SK-N-SH treated with all-trans-retinoic acid at 6 μM for 48 hours (cell line): ENCODE measurements at regions not wholly inside any gene's neighbourhood (a gene's known extent, or its start where the extent isn't known, plus 50 kb on each side); places are given as distances from the start of the nearest gene placed in this dataset.

Experiments used
- ATAC-seq: fragments of 200-7000 bp; cut with Tn5 transposase; 3 replicates; pipeline ENCODE4 v1.9.1; 2020; ENCODE audit warnings: mild to moderate bottlenecking, moderate library complexity
- ARNTL ChIP-seq: fragments of 450-650 bp; formaldehyde crosslinking; IDR thresholded peaks from 2 replicates; pipeline ENCODE4 v1.5.0; 2020; ENCODE audit warnings: low read depth, mild to moderate bottlenecking, moderate library complexity, borderline replicate concordance
- BACH2 ChIP-seq: fragments of 250-450 bp; sonication (Bioruptor Pico); IDR thresholded peaks from 2 replicates; pipeline ENCODE4 v1.9.0; 2021; ENCODE audit warnings: mild to moderate bottlenecking, borderline replicate concordance
- CSDC2 ChIP-seq: fragments of 250-450 bp; sonication (Bioruptor Pico); IDR thresholded peaks from 2 replicates; pipeline ENCODE4 v1.5.0; 2020; ENCODE audit warnings: mild to moderate bottlenecking, moderate library complexity
- CSRNP3 ChIP-seq: fragments of 250-450 bp; sonication (Bioruptor Pico); IDR thresholded peaks from 2 replicates; pipeline ENCODE4 v1.5.1; 2021; ENCODE audit warnings: mild to moderate bottlenecking, moderate library complexity
- GLIS3 ChIP-seq: fragments of 250-450 bp; sonication (Bioruptor Pico); IDR thresholded peaks from 2 replicates; pipeline ENCODE4 v1.5.0; 2020; ENCODE audit warnings: mild to moderate bottlenecking, moderate library complexity
- ISL1 ChIP-seq: fragments of 250-450 bp; sonication (Bioruptor Pico); IDR thresholded peaks from 2 replicates; pipeline ENCODE4 v2.1.2; 2022; ENCODE audit warnings: mild to moderate bottlenecking, moderate library complexity
- OSR1 ChIP-seq: fragments of 250-450 bp; sonication (Bioruptor Pico); IDR thresholded peaks from 2 replicates; pipeline ENCODE4 v1.8.0; 2022; ENCODE audit warnings: moderate library complexity, mild to moderate bottlenecking, inconsistent platforms
- PATZ1 ChIP-seq: fragments of 250-450 bp; sonication (Bioruptor Pico); IDR thresholded peaks from 2 replicates; pipeline ENCODE4 v1.8.0; 2020; ENCODE audit warnings: mild to moderate bottlenecking, moderate library complexity, borderline replicate concordance
- POU6F1 ChIP-seq: fragments of 250-450 bp; sonication (Bioruptor Pico); IDR thresholded peaks from 2 replicates; pipeline ENCODE4 v1.8.0; 2021; ENCODE audit warnings: low read depth, mild to moderate bottlenecking, moderate library complexity, borderline replicate concordance
- RARB ChIP-seq: fragments of 250-450 bp; sonication (Bioruptor Pico); IDR thresholded peaks from 2 replicates; pipeline ENCODE4 v1.8.0; 2021; ENCODE audit warnings: mild to moderate bottlenecking, moderate library complexity
- SNAI2 ChIP-seq: fragments of 250-450 bp; sonication (Bioruptor Pico); IDR thresholded peaks from 2 replicates; pipeline ENCODE4 v1.5.0; 2020; ENCODE audit warnings: mild to moderate bottlenecking, moderate library complexity
- TCF4 ChIP-seq: fragments of 250-450 bp; sonication (Bioruptor Pico); IDR thresholded peaks from 2 replicates; pipeline ENCODE4 v1.8.0; 2021; ENCODE audit warnings: mild to moderate bottlenecking, moderate library complexity, borderline replicate concordance
- TOX ChIP-seq: fragments of 250-450 bp; sonication (Bioruptor Pico); IDR thresholded peaks from 2 replicates; pipeline ENCODE4 v1.8.0; 2021; ENCODE audit warnings: mild to moderate bottlenecking, moderate library complexity, borderline replicate concordance
- ZC3H10 ChIP-seq: fragments of 250-450 bp; sonication (Bioruptor Pico); IDR thresholded peaks from 2 replicates; pipeline ENCODE4 v1.5.1; 2021; ENCODE audit warnings: mild to moderate bottlenecking, moderate library complexity
- ZFP3 ChIP-seq: fragments of 250-450 bp; sonication (Bioruptor Pico); IDR thresholded peaks from 2 replicates; pipeline ENCODE4 v1.5.0; 2020; ENCODE audit warnings: mild to moderate bottlenecking, moderate library complexity
- ZFP30 ChIP-seq: fragments of 450-650 bp; formaldehyde crosslinking; IDR thresholded peaks from 2 replicates; pipeline ENCODE4 v1.5.0; 2022; ENCODE audit warnings: mild to moderate bottlenecking, moderate library complexity
- ZNF565 ChIP-seq: fragments of 450-650 bp; formaldehyde crosslinking; conservative IDR thresholded peaks from 2 replicates; pipeline ENCODE4 v1.5.0; 2020; ENCODE audit warnings: low read depth, mild to moderate bottlenecking, moderate library complexity
- ZNF70 ChIP-seq: fragments of 450-650 bp; formaldehyde crosslinking; IDR thresholded peaks from 2 replicates; pipeline ENCODE4 v1.5.0; 2020; ENCODE audit warnings: mild to moderate bottlenecking, moderate library complexity
- ZNF8 ChIP-seq: fragments of 450-650 bp; formaldehyde crosslinking; IDR thresholded peaks from 2 replicates; pipeline ENCODE4 v1.5.0; 2020; ENCODE audit warnings: mild to moderate bottlenecking, moderate library complexity
- TF ChIP-seq, protein P1 (sequence below): fragments of 250-450 bp; sonication (Bioruptor Pico); IDR thresholded peaks from 2 replicates; pipeline ENCODE4 v1.5.0; 2020; ENCODE audit warnings: mild to moderate bottlenecking, moderate library complexity
- TF ChIP-seq, protein P2 (sequence below): fragments of 250-450 bp; sonication (Bioruptor Pico); IDR thresholded peaks from 2 replicates; pipeline ENCODE4 v1.5.1; 2020; ENCODE audit warnings: low read depth, mild to moderate bottlenecking, moderate library complexity

DNA sequence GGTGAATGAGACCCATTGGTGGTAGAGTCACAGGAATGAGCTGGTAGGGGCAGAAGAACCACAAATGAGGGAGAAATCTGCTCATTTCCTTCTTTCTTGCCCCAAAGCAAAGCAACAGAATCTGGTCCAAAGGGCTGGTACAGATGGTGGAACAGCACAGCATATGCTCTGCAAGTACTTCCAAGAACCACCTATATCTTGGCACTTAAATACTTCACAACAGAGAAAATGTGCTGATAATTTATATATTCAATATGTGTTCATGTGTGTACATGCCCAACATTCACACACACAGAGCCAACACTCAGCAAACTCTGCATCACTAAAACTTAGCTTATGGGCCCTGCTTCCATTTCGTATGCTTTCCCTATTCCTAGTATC, 884.4 kb upstream of the KLHL29 start:
- TF ChIP-seq POU6F1 (CRISPR knock-in tag) (no peak), CSDC2 (no peak), ZFP3 (no peak), ZNF8 (CRISPR knock-in tag) (no peak), ISL1 (no peak), BACH2 (CRISPR knock-in tag) (no peak), ZNF70 (CRISPR knock-in tag) (no peak), RARB (no peak), CSRNP3 (CRISPR knock-in tag) (no peak), PATZ1 (no peak), ZC3H10 (CRISPR knock-in tag) (no peak), ARNTL (CRISPR knock-in tag) (no peak), TCF4 (CRISPR knock-in tag) (no peak), OSR1 (CRISPR knock-in tag) (no peak), ZFP30 (no peak), SNAI2 (CRISPR knock-in tag) (no peak), ZNF565 (CRISPR knock-in tag) (no peak), TOX (CRISPR knock-in tag) (no peak), GLIS3 (CRISPR knock-in tag) (no peak)
- TF ChIP-seq, protein P1, sequence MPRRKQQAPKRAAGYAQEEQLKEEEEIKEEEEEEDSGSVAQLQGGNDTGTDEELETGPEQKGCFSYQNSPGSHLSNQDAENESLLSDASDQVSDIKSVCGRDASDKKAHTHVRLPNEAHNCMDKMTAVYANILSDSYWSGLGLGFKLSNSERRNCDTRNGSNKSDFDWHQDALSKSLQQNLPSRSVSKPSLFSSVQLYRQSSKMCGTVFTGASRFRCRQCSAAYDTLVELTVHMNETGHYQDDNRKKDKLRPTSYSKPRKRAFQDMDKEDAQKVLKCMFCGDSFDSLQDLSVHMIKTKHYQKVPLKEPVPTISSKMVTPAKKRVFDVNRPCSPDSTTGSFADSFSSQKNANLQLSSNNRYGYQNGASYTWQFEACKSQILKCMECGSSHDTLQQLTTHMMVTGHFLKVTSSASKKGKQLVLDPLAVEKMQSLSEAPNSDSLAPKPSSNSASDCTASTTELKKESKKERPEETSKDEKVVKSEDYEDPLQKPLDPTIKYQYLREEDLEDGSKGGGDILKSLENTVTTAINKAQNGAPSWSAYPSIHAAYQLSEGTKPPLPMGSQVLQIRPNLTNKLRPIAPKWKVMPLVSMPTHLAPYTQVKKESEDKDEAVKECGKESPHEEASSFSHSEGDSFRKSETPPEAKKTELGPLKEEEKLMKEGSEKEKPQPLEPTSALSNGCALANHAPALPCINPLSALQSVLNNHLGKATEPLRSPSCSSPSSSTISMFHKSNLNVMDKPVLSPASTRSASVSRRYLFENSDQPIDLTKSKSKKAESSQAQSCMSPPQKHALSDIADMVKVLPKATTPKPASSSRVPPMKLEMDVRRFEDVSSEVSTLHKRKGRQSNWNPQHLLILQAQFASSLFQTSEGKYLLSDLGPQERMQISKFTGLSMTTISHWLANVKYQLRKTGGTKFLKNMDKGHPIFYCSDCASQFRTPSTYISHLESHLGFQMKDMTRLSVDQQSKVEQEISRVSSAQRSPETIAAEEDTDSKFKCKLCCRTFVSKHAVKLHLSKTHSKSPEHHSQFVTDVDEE (CRISPR knock-in tag), result no peak
- ATAC-seq, result no peak

- no peak for TF ChIP-seq PATZ1
- TF ChIP-seq ISL1, result no peak
- TF ChIP-seq OSR1 (CRISPR knock-in tag), result no peak
- no peak for TF ChIP-seq TCF4 (CRISPR knock-in tag)
- no peak for TF ChIP-seq GLIS3 (CRISPR knock-in tag)
- TF ChIP-seq, protein P2, sequence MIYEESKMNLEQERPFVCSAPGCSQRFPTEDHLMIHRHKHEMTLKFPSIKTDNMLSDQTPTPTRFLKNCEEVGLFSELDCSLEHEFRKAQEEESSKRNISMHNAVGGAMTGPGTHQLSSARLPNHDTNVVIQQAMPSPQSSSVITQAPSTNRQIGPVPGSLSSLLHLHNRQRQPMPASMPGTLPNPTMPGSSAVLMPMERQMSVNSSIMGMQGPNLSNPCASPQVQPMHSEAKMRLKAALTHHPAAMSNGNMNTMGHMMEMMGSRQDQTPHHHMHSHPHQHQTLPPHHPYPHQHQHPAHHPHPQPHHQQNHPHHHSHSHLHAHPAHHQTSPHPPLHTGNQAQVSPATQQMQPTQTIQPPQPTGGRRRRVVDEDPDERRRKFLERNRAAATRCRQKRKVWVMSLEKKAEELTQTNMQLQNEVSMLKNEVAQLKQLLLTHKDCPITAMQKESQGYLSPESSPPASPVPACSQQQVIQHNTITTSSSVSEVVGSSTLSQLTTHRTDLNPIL (CRISPR knock-in tag), result no peak
- TF ChIP-seq, protein P1 (CRISPR knock-in tag), result no peak
- no peak for ATAC-seq
These were observed 883.1 kb upstream of the KLHL29 start for GRCh38 chr2:22501851-22502250.
